GM21515 (cell line): ENCODE measurements at regions not wholly inside any gene's neighbourhood (a gene's known extent, or its start where the extent isn't known, plus 50 kb on each side); places are given as distances from the start of the nearest gene placed in this dataset.

Source experiments
- ATAC-seq: cut with Tn5 transposase; IDR thresholded peaks from one replicate; pipeline ENCODE4 v1.9.1; 2021; ENCODE audit not compliant: unreplicated experiment

DNA sequence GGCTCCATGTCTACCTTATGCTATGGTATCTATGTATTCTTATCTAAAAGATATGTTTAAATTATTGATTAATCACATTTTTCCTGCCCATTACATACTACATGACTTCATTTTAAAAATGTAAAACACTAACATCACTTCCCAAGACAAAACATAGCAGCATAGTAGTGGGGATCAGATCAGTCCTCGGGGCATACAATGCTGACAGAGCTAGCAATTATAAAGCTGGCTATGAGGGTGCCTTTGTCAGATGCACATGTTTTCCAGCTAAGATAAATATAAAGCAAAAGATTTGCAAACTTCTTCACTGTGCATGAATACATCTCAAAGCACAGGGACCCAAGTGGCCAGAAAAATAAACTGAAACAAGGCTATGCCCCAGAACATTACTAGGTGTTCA is 549.8 kb upstream of the INTU start:
- ATAC-seq, result no peak

GRCh38 chr4:127084666-127085065 is 548.1 kb upstream of the INTU start:
- ATAC-seq, result no peak

DNA sequence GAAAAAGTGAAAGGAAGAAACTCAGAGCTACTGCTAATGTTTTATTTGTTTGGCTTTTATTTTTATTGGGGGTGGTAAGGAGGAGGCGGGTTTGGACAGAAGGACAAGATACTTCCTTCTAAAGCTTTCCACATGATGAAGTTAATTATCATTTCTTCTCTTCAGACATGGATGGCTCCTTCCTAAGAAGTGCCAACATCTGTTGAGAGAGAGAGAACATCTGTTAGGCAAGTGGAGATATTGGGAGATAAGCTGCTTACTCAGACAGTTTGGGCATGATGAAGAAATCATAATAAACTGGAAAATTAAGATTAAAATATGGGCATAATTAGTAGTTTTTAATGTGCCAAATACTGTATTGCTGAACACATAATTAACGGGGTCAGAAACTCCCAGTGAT is 535.7 kb upstream of the INTU start:
- no peak for ATAC-seq

GRCh38 chr4:127102361-127102760 is 530.4 kb upstream of the INTU start:
- ATAC-seq, result no peak

DNA sequence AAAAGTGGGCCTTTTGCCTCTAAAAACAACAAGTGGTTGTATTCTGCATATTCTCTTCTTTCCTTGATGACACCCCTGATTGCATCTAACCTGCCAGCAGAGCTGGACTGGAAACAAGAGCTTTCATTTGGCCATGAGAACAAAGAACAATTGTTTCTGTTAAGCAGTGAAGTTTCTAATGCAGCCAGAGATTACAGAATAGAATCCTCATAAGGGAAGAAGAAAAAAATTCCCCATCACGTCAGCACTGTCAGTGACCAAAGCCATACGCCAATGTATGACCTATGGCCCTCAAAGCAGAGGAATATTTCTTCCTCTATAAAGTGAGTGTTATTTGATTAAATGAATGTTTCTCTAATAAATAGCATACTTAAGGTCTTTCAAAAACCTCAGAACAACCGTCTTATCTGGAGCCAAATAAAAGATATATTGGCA is 529.1 kb upstream of the INTU start:
- ATAC-seq, result no peak

GRCh38 chr4:127113844-127114362 is 518.9 kb upstream of the INTU start:
- ATAC-seq, result no peak

GRCh38 chr4:127118681-127119080 is 514.1 kb upstream of the INTU start:
- ATAC-seq, result no peak

DNA sequence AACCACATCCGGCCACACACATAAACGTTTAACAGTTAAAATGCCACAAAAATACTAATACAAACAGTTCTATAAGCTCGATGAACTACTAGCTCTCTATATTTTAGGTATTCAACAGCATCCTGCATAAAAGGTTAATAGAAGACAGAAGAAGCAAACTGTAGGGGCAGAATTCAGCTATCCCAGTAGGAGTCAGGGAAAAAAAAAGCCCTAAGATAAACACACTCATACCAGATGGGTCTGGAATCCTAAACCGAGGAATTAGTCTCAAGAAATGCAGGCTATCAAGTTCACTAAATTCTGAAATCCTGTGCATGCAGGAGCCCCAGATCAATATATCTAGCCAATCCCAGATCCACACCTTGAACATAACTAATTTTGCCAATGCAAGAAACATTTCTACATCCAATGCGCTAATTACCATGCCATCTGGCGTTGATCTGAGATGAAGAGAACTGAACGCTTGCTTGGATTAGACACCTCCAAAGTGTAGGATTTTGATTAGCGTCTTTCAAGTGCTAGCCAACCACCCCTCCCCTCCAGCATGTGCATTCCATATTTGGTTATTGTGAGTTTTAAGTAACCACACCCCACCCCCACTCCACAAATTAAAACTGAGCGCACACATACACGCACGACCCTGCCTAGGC is 512.2 kb upstream of the INTU start:
- no peak for ATAC-seq

DNA sequence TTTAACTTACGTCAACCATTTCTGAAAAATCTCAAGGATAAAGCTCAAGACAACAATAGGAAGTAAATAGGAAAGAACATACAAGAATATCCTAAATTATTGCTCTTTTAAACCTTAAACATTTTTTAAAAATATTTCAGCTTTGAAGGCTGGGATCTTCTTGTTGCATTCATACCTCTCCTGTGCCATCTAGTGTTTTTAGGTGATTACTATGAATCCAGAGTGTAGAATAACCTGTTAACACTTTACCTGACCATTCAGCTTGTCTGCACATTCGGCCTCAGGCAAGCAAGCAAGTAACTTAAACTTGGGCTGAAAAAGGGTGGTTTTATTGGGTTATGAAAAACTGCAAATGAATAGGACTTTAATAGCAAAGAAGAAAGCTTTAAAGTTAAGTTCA is 507.8 kb upstream of the INTU start:
- no peak for ATAC-seq

GRCh38 chr4:127126718-127127117 is 506.0 kb upstream of the INTU start:
- no peak for ATAC-seq

DNA sequence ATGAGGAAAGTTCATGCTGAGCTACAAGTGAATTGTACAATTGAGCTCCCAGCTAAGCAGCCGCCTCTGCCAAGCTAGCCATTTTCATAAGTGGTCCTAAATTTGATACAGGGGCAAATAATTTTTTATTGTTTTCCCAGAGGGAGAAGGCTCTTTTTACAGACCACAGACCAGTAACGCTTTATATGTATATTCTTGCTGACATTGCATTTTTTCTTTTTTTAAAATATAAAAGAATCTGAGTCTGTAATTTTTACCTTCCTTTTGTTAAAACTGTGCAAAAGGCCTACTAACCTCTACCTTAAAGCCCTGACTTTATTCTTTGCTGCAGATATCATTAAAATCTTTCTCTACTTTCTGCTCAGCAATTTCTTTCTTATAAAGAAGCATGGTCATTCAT is 501.2 kb upstream of the INTU start:
- no peak for ATAC-seq

DNA sequence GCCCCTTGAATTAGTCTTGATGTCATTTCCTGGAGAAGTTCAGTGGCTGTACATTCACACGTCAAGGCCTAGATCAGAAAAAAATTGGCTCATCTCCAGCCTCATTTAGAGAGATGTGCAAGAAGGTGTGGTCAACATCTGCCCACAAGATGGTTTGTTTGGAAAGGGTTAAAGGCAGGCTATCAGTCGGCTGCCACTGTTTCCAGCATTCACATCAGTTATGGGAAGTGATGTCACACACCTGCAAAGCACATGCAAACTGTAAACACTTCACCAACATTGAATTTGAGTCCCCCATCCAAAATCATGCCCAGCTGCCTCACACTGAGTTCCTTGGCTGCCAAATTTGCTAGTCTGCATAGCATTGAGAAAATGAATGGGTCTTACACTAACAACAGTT is 498.3 kb upstream of the INTU start:
- ATAC-seq, result no peak

- ATAC-seq, result no peak
Observed at GRCh38 chr4:127138586-127138985, 494.2 kb upstream of the INTU start.

GRCh38 chr4:127139788-127140286 is 492.9 kb upstream of the INTU start:
- no peak for ATAC-seq

DNA sequence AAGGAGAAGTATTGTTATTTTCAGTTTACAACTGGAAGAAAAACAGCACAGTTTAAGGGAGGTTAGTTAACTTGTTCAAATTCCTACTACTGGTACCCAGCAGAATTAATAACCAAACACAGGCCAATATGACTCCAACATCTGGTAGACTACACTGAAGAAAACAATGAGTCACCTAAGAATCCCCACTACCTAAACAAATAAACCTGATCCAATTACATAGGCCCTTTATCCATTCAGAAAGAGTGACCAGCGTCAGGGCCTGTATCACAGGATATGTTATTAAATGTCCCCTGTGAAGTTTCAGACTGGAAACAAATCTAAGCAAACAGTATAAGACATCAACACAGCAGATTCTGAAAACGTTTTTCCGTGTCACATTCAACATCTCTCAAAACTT is 492.5 kb upstream of the INTU start:
- ATAC-seq, result no peak

DNA sequence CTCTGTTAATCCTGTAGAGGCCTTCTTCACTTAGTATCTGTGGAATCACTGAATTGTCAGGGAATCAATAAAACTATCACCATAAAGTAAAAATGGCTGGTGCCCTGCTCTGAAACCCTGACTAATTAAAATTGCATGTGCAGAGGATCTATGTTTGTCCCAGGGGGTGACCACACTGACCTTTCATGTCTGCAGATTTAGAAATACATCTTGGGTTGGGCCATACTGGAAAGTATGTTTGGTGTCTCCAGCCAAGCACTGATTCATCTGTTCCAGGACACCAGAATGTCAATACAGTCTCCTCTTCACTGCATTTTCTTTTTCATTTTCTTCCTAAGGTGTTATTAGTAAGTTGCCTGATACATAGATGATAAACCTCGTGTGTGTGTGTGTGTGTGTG is 490.9 kb upstream of the INTU start:
- ATAC-seq, result no peak

- ATAC-seq, result no peak
Observed at GRCh38 chr4:127143460-127144195, 489.1 kb upstream of the INTU start.

DNA sequence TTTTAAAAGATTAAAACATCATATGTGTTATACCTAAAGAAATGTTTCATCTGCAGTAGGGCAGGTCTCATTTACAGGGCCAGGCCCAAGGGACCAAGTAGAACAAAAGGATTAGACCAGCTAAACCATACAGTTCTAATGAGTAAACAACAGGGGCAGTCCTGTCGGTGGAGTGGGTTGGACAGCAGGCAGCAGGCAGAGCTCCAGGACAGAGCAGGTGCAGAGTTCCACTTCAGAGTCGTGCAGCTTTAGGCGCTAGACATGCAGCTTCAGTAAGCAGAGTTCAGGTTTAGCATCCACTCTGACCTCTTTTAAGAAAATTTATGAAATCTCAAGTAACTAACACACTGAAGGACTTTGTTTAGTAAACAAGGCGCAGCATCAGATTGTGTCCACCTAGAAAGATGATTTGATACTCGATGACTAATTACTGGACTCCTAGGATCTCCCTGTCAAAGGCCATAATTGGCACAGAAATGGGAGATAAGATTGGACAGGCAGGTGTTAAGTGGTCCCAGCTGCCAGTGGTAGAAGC is 487.7 kb upstream of the INTU start:
- no peak for ATAC-seq

- no peak for ATAC-seq
Observed at GRCh38 chr4:127148165-127148564, 484.6 kb upstream of the INTU start.

GRCh38 chr4:127149086-127149485 is 483.7 kb upstream of the INTU start:
- ATAC-seq, result no peak

DNA sequence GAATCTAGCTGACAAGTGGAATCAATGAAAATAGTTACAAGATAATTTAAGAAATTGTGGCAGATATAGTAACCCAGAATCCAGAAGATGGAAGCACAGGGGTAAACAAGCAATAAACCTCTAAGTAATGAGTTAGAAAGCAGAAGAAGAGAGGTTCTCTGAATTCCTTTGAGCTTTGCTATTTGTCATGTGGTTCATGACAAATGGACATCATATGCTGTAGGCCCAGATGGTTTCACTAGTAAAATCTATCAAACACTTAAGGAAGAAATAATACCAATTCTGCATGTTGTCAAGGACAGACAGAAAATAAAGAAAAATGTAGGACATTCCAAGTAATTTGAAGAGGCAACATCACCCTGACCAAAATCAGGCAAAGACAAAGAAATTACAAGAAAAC is 480.8 kb upstream of the INTU start:
- ATAC-seq, result no peak

DNA sequence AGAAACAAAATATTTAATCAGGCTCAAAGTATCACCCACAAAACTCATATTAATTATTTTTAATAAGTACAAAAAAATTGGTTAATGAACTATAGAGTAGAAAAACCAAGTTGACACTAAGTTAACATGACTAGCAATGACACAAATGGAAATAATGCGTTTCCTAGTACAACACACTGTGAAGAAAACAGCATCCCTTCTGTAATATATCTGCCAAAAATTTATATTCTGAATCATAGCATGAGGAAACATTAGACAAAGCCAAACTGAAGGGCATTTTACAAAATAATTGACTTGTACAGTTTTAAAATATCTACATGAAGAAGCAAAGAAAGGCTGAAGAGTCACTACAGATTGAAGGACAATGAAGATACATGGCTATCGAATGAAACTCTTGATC is 477.6 kb upstream of the INTU start:
- ATAC-seq, result no peak
